ENCODE measurements at regions not wholly inside any gene's neighbourhood (a gene's known extent, or its start where the extent isn't known, plus 50 kb on each side); places are given as distances from the start of the nearest gene placed in this dataset.

GRCh38 chr19:28021259-28022185, 1191.4 kb downstream of the UQCRFS1 start:
- no peak for TF ChIP-seq CTCF (IDR thresholded peaks at IDR 0.05)
- TF ChIP-seq POLR2A (IDR thresholded peaks at IDR 0.05), result no peak
